HCT116 (cell line): ENCODE measurements at regions not wholly inside any gene's neighbourhood (a gene's known extent, or its start where the extent isn't known, plus 50 kb on each side); places are given as distances from the start of the nearest gene placed in this dataset.

Experiments used
- ATAC-seq: fragments of 200-7000 bp; cut with Tn5 transposase; 2 replicates; pipeline ENCODE4 v1.9.1; 2020; ENCODE audit warnings: mild to moderate bottlenecking, moderate library complexity
- BruUV-seq: library from RNA; stranded (reverse); fragments of 400-500 nt; replicated peaks from 2 replicates; lab custom pipeline; 2021; lab: Mats Ljungman, UMichigan
- CTCF ChIA-PET: fragments of 300-600 bp; sonication (Branson Sonifier 250); formaldehyde crosslinking; loops from one replicate; lab custom pipeline; 2021; ENCODE audit warnings: antibody characterized with exemption; lab: Charles Lee
- POLR2A ChIA-PET: fragments of 300-600, 350-600 bp; sonication (Branson Sonifier 250); formaldehyde crosslinking; loops from one replicate; lab custom pipeline; 2021; ENCODE audit warnings: antibody characterized with exemption; lab: Charles Lee
- RAD21 ChIA-PET, 2 experiments: fragments of 300-600 bp; sonication (Branson Sonifier 250); formaldehyde crosslinking; loops; one replicate each; lab custom pipeline; 2023; ENCODE audit warnings: low total read pairs in 2 of 2; ENCODE audit not compliant: uncharacterized antibody in 2 of 2, unreplicated experiment in 2 of 2, low non-redundant PET in 1 of 2; lab: Charles Lee
- DNase-seq: peaks from one replicate; pipeline ENCODE4 v3.0.0-alpha.2; 2010; ENCODE audit warnings: low read depth, low spot score
- H2AFZ ChIP-seq: fragments of 200-600 bp; shearing (Covaris generic), sonication (generic); 2 replicates; pipeline ENCODE4 v1.6.1; 2017; ENCODE audit warnings: low read depth, mixed run types, mixed read lengths, antibody characterized with exemption, low read length; ENCODE audit not compliant: poor library complexity, severe bottlenecking
- H3K27ac ChIP-seq: 2 replicates; pipeline ENCODE4 v1.5.1; 2012; ENCODE audit warnings: low read depth, low read length
- H3K27me3 ChIP-seq: fragments of 200-600 bp; sonication (generic); 2 replicates; pipeline ENCODE4 v1.6.1; 2016; ENCODE audit warnings: mixed run types, low read length, mixed read lengths; ENCODE audit not compliant: insufficient read depth
- H3K36me3 ChIP-seq, 2 experiments: fragments of 200-500 bp in 1 of 2; fragments of 200-600 bp in 1 of 2; sonication (Bioruptor generic) in 1 of 2; sonication (generic) in 1 of 2; 2 replicates each; pipeline versions ENCODE4 v1.5.1 to v1.6.1; 2014 to 2016; ENCODE audit warnings: low read length in 2 of 2, inconsistent platforms in 1 of 2, mixed read lengths in 1 of 2, mixed run types in 1 of 2; ENCODE audit not compliant: insufficient read depth in 2 of 2, control insufficient read depth in 1 of 2
- H3K4me1 ChIP-seq, 2 experiments: fragments of 200-600 bp in 1 of 2; sonication (generic) in 1 of 2; 2 replicates each; pipeline versions ENCODE4 v1.5.1 to v1.6.1; 2012 to 2017; ENCODE audit warnings: low read length in 2 of 2, inconsistent platforms in 1 of 2, mild to moderate bottlenecking in 1 of 2, mixed read lengths in 1 of 2, mixed run types in 1 of 2, moderate library complexity in 1 of 2; ENCODE audit not compliant: insufficient read depth in 2 of 2, control insufficient read depth in 1 of 2
- H3K4me2 ChIP-seq: fragments of 200-600 bp; sonication (generic); 2 replicates; pipeline ENCODE4 v1.6.1; 2017; ENCODE audit warnings: mixed run types, low read length, mixed read lengths
- H3K4me3 ChIP-seq, 2 experiments: fragments of 200-600 bp in 1 of 2; sonication (generic) in 1 of 2; replicated peaks in 1 of 2; 2 replicates each; pipeline ENCODE4 v1.5.1; 2011 to 2016; ENCODE audit warnings: low read length in 2 of 2, control low read depth in 1 of 2, low read depth in 1 of 2, mild to moderate bottlenecking in 1 of 2, mixed read lengths in 1 of 2, mixed run types in 1 of 2
- H3K79me2 ChIP-seq: fragments of 200-600 bp; sonication (generic); 2 replicates; pipeline ENCODE4 v1.6.1; 2017; ENCODE audit warnings: mild to moderate bottlenecking, mixed run types, low read length, moderate library complexity, mixed read lengths; ENCODE audit not compliant: insufficient read depth
- H3K9ac ChIP-seq: fragments of 200-600 bp; sonication (generic); 2 replicates; pipeline ENCODE4 v1.6.1; 2016; ENCODE audit warnings: low read length, mixed read lengths
- H3K9me2 ChIP-seq: fragments of 200-600 bp; sonication (generic), shearing (Covaris generic); 2 replicates; pipeline ENCODE4 v1.6.1; 2017; ENCODE audit warnings: mixed run types, mild to moderate bottlenecking, moderate library complexity; ENCODE audit not compliant: insufficient read depth
- H3K9me3 ChIP-seq, 2 experiments: fragments of 200-500 bp in 1 of 2; fragments of 200-600 bp in 1 of 2; sonication (Bioruptor generic) in 1 of 2; sonication (generic) in 1 of 2; 2 replicates each; pipeline ENCODE4 v1.6.1; 2014 to 2017; ENCODE audit warnings: low read length in 2 of 2, mixed read lengths in 2 of 2, inconsistent platforms in 1 of 2, low read depth in 1 of 2, mild to moderate bottlenecking in 1 of 2, mixed run types in 1 of 2, moderate library complexity in 1 of 2; ENCODE audit not compliant: control insufficient read depth in 1 of 2, insufficient read depth in 1 of 2
- H4K20me1 ChIP-seq: fragments of 200-600 bp; sonication (generic), shearing (Covaris generic); 2 replicates; pipeline ENCODE4 v1.6.1; 2017; ENCODE audit warnings: mixed run types, mild to moderate bottlenecking, moderate library complexity; ENCODE audit not compliant: insufficient read depth
- ATF3 ChIP-seq: IDR thresholded peaks from 2 replicates; pipeline ENCODE4 v1.6.1; 2012
- CEBPB ChIP-seq: IDR thresholded peaks from 2 replicates; pipeline ENCODE4 v1.6.1; 2012; ENCODE audit warnings: low read depth
- CTCF ChIP-seq, 3 experiments: fragments of 200-600 bp in 1 of 3; sonication (generic) in 1 of 3; IDR thresholded peaks in 2 of 3; conservative IDR thresholded peaks in 1 of 3; 2 replicates each; pipeline ENCODE4 v1.5.1; 2012 to 2017; ENCODE audit warnings: low read depth in 2 of 3, low read length in 2 of 3, antibody characterized with exemption in 1 of 3, borderline replicate concordance in 1 of 3, control low read depth in 1 of 3, mild to moderate bottlenecking in 1 of 3, mixed read lengths in 1 of 3, mixed run types in 1 of 3, moderate library complexity in 1 of 3; ENCODE audit not compliant: insufficient read depth in 1 of 3
- ELF1 ChIP-seq: IDR thresholded peaks from 2 replicates; pipeline ENCODE4 v1.6.1; 2012; ENCODE audit warnings: low read depth, borderline replicate concordance
- EZH2 ChIP-seq: fragments of 200-600 bp; sonication (generic); IDR thresholded peaks from 2 replicates; pipeline ENCODE4 v1.6.1; 2017; ENCODE audit warnings: antibody characterized with exemption, mixed run types
- JUND ChIP-seq: IDR thresholded peaks from 2 replicates; pipeline ENCODE4 v1.6.1; 2012
- MAX ChIP-seq: IDR thresholded peaks from 2 replicates; pipeline ENCODE4 v1.6.1; 2012
- POLR2A ChIP-seq: IDR thresholded peaks from 2 replicates; pipeline ENCODE4 v1.7.0; 2011; ENCODE audit warnings: borderline replicate concordance; ENCODE audit not compliant: insufficient read depth, insufficient read length; ENCODE audit errors: extremely low read depth
- RAD21 ChIP-seq: IDR thresholded peaks from 2 replicates; pipeline ENCODE4 v1.6.1; 2012; ENCODE audit warnings: low read depth, mild to moderate bottlenecking
- SIN3A ChIP-seq: IDR thresholded peaks from 2 replicates; pipeline ENCODE4 v1.6.1; 2012; ENCODE audit warnings: low read depth
- SP1 ChIP-seq: IDR thresholded peaks from 2 replicates; pipeline ENCODE4 v1.6.1; 2012; ENCODE audit warnings: low read depth
- SRF ChIP-seq: IDR thresholded peaks from 2 replicates; pipeline ENCODE4 v1.6.1; 2012; ENCODE audit warnings: low read depth
- ZNF274 ChIP-seq: fragments of 200-500 bp; sonication (Bioruptor generic); IDR thresholded peaks from 2 replicates; pipeline ENCODE4 v1.6.1; 2014; ENCODE audit warnings: mild to moderate bottlenecking, low read depth, low read length, inconsistent platforms
- intact Hi-C: fragments of 100-400 bp; cut with micrococcal nuclease; formaldehyde crosslinking; loops from 2 replicates; pipeline ENCODE4 v1.10.0; 2022
- TF ChIP-seq, protein P1 (sequence below): IDR thresholded peaks from 2 replicates; pipeline ENCODE4 v1.6.1; 2012; ENCODE audit warnings: low read depth
- TF ChIP-seq, protein P2 (sequence below): IDR thresholded peaks from 2 replicates; pipeline ENCODE4 v1.6.1; 2011; ENCODE audit warnings: mild to moderate bottlenecking, low read length, moderate library complexity; ENCODE audit not compliant: insufficient replicate concordance; ENCODE audit errors: extremely low read depth

GRCh38 chr1:198903621-198904020, 264.8 kb downstream of the PTPRC start (continued):
- no peak for TF ChIP-seq CTCF (IDR thresholded peaks at IDR 0.05 in 2 of 3, conservative IDR thresholded peaks at IDR 0.05 in 1 of 3; ENCODE audit: borderline replicate concordance in 1 of 3, insufficient read depth in 1 of 3, low read depth in 2 of 3, low read length in 2 of 3)
- no peak for TF ChIP-seq ZNF274
- no peak for TF ChIP-seq SIN3A
- no peak for TF ChIP-seq SRF
- TF ChIP-seq SP1, result no peak

GRCh38 chr1:198904321-198904720, 265.5 kb downstream of the PTPRC start:
- TF ChIP-seq JUND (no peak), CEBPB (no peak), ZNF274 (no peak), MAX (no peak), ATF3 (no peak), EZH2 (no peak), ELF1 (no peak), RAD21 (no peak), SIN3A (no peak), SRF (no peak), POLR2A (no peak)
- TF ChIP-seq, protein P1, sequence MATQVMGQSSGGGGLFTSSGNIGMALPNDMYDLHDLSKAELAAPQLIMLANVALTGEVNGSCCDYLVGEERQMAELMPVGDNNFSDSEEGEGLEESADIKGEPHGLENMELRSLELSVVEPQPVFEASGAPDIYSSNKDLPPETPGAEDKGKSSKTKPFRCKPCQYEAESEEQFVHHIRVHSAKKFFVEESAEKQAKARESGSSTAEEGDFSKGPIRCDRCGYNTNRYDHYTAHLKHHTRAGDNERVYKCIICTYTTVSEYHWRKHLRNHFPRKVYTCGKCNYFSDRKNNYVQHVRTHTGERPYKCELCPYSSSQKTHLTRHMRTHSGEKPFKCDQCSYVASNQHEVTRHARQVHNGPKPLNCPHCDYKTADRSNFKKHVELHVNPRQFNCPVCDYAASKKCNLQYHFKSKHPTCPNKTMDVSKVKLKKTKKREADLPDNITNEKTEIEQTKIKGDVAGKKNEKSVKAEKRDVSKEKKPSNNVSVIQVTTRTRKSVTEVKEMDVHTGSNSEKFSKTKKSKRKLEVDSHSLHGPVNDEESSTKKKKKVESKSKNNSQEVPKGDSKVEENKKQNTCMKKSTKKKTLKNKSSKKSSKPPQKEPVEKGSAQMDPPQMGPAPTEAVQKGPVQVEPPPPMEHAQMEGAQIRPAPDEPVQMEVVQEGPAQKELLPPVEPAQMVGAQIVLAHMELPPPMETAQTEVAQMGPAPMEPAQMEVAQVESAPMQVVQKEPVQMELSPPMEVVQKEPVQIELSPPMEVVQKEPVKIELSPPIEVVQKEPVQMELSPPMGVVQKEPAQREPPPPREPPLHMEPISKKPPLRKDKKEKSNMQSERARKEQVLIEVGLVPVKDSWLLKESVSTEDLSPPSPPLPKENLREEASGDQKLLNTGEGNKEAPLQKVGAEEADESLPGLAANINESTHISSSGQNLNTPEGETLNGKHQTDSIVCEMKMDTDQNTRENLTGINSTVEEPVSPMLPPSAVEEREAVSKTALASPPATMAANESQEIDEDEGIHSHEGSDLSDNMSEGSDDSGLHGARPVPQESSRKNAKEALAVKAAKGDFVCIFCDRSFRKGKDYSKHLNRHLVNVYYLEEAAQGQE, result no peak
- TF ChIP-seq, protein P2, sequence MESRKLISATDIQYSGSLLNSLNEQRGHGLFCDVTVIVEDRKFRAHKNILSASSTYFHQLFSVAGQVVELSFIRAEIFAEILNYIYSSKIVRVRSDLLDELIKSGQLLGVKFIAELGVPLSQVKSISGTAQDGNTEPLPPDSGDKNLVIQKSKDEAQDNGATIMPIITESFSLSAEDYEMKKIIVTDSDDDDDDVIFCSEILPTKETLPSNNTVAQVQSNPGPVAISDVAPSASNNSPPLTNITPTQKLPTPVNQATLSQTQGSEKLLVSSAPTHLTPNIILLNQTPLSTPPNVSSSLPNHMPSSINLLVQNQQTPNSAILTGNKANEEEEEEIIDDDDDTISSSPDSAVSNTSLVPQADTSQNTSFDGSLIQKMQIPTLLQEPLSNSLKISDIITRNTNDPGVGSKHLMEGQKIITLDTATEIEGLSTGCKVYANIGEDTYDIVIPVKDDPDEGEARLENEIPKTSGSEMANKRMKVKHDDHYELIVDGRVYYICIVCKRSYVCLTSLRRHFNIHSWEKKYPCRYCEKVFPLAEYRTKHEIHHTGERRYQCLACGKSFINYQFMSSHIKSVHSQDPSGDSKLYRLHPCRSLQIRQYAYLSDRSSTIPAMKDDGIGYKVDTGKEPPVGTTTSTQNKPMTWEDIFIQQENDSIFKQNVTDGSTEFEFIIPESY, result no peak
- TF ChIP-seq, all 23 proteins: peak for 0
- Histone ChIP-seq H3K27me3 (no peaks in the 10 kb centered on the region), H3K4me3 (no peak overlapping the region), H3K4me1 (no peaks in the 10 kb centered on the region), H2AFZ (no peak overlapping the region), H3K79me2 (no peaks in the 10 kb centered on the region; the same call in 1 of the 2 replicates), H3K9ac (no peak overlapping the region), H3K4me2 (no peak overlapping the region), H3K9me2 (no peaks in the 10 kb centered on the region), H3K9me3 (no peaks in the 10 kb centered on the region), H4K20me1 (no peaks in the 10 kb centered on the region), H3K27ac (no peak overlapping the region), H3K36me3 (no peaks in the 10 kb centered on the region)
- ATAC-seq, result no peak
- POLR2A ChIA-PET, result no interaction called here
- CTCF ChIA-PET, result no interaction called here
- no peak for DNase-seq
- intact Hi-C loops, result no loop called here
- no TSS peak for BruUV-seq
- RAD21 ChIA-PET, result no interaction called here
